NCI-H146 treated with DMSO at 0.1 percent for 48 hours (cell line): ENCODE measurements at regions not wholly inside any gene's neighbourhood (a gene's known extent, or its start where the extent isn't known, plus 50 kb on each side); places are given as distances from the start of the nearest gene placed in this dataset.

Experiments used
- DNase-seq: peaks from one replicate; lab custom pipeline; 2025; ENCODE audit not compliant: unreplicated experiment; lab: John Stamatoyannopoulos, UW

DNA sequence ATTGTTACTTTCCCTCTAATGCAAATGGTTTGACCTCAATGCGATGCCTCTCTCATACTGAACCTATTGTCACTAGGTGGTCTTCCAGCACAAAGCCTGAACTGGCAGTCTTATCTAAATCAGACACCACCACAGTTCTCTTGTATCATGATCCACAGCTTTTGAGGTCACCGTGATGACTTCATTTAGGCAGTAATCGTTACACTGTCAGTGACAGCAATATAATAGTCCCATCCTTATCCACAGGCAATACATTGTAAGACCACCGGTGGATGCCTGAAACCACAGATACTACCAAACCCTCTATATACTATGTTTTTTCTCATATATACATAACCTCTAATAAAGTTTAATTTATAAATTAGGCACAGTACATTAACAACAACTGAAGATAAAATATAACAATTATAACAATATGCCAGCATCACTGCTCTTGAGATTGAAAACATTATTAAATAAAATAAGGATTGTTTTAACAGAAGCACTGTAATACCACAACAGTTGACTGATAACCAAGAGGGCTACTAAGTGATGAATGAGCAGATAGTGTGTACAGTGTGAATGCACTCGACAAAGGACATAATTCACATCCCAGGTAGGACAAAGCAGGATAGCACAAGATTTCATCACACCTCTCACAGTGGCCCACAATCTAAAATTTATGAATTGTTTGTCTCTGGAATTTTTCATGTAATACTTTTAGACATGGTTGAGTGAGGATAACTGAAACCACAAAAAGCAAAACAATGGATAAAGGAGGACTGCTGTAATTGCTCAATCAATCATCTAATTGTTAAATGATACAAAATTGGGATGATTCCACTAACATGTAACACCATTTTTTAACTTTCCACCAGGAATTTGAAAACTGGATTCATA, 419.4 kb downstream of the CENPC start:
- no peak for DNase-seq

DNA sequence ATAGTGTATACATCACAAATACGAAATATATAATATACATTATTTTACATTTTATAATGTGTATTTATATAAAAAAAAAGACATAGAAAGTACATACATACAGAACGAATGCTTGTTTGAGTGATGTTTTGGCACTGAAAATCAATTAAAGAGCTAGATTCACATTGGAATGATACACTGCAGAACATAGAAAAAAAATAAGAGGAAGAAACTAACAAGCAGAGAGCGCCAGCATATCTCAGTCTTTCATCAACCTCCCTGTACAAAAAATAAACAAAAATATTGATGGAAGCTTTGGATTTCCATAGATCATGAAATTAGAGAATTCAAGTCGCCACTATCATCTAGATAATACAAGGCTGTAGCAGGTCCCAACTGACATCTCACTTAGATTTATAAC, 420.6 kb downstream of the CENPC start:
- no peak for DNase-seq

DNA sequence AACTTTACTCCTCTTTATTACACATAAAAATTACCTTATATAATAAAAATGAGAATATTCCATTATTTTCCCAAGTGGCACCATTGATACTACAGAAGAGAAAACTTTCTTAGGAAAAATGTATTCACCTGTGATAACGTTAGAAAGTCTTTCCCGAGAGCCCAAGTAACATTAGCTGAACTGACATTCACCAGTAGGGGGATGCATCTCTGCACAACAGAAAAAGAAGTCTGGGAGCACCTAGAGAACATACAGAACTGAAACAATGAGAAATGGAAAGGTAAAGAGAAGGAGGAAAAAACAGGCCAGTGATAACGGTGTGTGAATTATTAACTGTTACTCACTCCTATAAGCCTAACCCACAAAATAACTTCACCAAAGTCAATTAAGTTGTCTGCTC, 423.3 kb downstream of the CENPC start:
- DNase-seq, result no peak

DNA sequence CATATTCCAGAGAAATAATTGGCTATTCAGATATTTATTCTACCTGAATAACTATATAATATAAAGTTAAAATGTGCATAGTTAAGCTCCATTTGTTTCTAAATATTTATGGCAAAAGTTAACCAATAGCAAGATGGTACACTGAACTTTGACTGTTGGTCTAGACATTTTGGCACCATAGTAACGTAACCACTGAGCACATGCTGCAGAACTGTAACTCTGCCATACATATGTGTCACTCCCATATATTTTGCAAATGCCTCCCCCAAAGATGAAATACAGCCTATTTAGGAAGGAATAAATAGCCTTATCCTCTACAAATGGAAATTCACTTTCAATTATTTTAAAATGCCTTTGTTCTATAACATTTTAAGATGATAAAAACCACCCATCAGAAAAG, 424.9 kb downstream of the CENPC start:
- no peak for DNase-seq

DNA sequence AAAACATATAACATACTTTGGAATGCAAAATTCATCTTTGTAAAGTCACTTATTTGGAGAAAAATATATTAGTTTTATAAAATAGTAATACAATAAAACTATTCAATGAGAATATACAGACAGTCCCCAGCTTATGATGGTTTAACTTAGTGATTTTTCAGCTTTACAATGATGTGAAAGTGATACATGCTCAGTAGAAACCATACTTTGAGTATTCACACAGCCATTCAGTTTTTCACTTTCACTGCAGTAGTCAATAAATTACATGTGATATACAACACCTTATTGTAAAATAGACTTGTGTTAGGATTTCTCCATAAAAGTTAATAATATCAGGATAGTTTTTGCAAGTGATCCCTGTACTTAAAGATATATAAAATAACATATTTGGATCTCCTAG, 436.0 kb downstream of the CENPC start:
- DNase-seq, result no peak

DNA sequence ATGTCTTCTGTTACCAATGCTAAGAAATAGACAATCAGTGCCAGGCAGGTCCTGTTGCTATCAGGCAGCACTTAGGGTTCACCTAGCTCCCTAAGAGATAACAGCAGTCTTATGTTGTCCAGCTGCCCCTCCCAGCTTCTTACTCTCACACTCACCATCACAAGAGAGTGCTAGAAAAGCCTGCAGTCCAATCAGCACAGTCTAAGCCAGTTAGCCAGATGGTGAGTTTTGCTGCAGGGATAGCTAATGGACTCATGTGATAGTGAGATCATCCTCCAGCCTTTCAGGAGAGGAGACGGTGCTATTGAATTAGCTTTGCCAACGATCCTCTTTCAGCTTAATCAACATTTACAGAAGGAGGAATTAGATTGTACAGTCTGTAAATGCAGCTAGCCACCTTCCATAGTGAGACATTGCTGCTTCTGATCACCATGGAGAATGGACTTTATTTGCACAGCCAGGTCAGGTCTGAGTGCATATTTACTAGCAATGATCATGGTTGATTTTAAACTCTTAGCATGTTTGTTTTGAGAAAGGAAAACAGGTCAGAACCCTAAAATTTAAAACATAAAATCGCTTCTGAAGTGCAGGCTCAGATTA, 438.3 kb downstream of the CENPC start:
- DNase-seq, result no peak

DNA sequence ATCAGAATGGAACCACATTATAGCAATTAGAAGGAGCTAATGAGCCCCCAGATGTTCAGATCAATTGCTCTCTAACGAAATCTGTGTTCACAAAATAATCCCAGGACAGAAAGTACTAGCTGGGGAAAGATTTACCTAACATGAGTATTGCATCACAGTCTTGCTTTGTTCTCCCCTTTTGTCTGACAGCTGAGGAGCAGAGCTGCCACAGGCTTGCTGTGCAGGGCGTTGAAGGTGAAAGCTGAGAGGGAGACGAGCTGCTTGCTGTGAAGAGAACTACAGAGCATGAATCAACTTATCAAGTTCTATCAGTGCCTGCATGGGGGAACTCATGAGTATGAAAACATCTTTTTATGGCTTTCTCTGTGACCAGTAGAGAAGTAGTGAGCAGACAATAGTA, 441.2 kb downstream of the CENPC start:
- DNase-seq, result no peak

DNA sequence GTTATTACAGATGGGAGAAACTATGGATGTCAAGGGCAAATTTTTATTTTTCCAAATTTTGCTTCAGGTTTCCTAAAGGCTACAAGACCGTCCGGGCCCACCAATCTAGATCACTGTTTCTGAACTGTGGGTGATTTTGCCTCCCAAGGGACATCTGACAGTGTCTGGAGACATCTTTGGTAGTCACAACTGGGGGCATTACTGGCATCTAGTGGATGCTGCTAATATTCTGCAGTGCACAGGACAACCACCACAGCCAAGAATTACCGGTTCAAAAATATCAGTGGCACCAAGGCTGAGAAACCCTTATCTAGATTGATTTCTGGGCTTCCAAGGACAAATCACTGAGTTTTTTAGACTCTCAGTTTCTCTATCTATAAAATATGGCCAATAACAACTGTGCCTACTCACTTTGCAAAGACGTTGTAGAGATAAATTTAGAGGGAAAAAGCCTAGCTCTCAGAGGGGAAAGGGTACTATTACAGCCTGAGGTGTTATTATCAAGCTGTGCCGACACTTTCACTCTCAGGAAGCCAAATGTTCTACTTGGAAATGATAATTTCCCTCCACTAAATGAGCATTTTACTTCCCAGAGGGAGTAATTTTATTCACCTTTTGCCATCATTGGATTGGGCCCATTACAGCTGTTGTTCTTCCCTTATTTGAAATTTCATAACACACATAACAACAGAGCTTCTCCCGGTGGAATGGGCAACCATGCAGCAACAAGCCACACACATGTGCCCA, 442.1 kb downstream of the CENPC start:
- no peak for DNase-seq

DNA sequence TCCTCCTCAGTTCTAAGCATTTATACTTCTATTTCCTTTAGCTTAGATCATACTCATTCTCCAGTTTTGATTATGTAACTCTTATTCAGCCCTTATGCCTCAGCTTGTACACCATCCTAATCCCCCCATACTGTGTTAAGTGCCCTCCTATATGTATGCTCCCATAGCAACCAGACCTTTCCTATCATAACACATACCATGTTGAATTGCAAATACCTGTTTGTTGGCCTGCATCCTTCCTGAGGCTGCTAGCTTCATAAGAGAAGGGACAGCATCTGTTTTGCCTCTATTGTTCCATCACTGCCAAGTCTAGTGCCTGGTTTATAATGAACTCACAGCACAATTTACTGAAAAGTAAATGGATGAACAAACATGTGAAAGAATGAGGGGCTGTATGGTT, 443.7 kb downstream of the CENPC start:
- no peak for DNase-seq

DNA sequence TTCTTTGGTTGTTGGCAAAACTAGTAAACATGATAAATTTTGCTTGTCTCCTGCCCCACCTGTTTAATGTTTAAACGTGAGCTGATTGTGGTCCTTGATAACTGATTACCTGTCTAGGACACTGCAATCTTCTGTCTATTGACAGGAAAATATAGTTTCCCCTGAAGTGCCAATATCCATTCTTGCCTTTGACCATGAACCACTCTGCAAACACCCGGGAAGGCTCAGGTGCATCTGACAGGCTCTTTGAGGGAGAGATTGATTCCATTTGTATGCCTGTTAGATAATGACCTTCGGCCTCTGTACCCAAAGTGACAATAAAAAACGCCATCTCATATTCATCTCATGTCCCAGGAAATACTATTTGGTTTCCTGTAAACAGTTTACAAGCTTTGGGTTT, 453.0 kb downstream of the CENPC start:
- DNase-seq, result no peak

DNA sequence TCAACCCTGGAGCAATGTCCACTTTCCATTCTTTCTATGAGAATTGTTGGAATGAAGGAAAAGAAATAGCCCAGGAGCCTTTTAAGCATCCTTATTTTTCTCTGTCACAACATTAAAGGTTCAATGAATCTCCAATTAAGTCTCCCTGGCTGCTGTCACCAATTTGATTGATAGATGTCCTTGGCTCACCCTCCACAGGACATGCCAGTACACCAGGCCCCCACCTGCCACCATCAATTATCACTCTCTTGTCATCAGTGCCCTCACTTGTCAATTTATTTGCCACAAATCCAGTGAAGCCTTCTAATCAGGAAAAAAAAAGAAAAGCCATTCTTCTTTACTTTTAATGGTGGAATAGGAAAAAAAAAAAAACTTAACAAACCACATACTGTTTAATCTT, 453.6 kb downstream of the CENPC start:
- no peak for DNase-seq

DNA sequence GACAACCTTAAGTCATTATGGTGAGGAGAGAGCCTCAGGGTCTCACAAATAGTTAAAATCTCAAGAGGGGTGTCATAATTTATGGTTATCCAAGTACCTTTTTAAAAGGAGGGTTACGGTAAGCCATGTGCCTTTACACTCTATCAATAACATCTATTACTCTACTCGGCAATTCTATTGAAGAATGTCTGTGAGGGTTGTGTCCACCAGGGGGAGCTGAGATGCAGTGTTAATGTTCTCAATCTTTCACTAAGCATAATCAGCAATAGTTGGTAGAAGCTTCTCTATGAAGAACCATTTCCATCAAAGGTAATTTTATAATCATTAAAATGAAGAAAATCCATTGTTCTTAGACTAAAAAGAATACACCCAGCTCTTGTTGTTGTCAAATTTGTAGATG, 457.4 kb downstream of the CENPC start:
- no peak for DNase-seq

DNA sequence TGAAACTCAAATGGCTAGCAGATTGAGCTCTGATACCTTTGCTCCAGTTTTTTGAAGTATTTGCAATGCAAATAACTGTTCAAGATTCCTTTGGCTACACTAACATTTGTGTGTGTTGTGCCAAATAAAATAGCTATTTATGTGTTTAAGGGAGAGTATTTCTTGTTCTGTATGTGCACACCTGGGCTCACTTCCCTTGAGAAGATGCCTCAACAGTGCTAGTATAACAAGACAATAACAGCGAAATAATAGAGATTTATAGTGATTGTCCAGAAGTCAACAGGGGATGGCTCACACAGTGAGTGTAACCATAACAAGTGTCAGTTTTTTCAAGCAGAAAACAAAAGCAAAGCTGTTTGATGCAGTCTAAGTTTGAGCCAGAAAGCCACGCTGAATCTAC, 460.5 kb downstream of the CENPC start:
- DNase-seq, result no peak

DNA sequence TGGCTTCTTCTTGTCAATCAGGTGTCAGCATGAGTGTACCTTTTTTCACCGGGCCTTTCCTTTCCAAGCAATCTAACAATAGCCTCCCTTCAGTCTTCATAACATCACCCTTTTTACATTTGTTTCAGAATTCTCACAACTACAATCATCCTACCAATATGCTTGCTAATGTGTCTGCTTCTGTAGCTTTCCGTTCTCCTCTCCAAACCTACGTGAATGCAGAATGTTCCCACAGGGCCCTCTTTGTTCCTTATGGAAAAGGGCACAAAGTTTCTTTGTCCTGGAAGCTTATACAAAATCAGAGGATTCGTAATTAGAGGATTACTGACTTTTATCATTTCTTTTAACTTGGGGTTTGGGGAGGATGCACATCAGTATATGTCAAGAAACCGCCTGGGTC, 461.8 kb downstream of the CENPC start:
- no peak for DNase-seq

DNA sequence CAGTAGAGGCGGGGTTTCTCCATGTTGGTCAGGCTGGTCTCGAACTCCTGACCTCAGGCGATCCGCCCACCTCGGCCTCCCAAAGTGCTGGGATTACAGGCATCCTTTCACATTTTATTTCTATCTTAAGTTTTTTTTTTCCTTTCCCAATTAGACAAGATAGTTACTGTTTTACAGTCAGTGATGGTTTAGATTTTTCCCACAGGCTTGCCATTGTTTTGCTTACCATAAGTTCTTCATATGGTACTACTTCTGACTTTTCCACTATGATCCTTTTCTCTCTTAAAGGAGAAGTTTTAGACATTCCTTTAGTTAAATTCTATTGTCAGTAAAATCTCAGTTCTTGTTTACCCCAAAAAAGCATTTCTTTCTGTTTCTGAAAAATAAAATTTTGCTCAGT, 462.6 kb downstream of the CENPC start:
- DNase-seq, result no peak

DNA sequence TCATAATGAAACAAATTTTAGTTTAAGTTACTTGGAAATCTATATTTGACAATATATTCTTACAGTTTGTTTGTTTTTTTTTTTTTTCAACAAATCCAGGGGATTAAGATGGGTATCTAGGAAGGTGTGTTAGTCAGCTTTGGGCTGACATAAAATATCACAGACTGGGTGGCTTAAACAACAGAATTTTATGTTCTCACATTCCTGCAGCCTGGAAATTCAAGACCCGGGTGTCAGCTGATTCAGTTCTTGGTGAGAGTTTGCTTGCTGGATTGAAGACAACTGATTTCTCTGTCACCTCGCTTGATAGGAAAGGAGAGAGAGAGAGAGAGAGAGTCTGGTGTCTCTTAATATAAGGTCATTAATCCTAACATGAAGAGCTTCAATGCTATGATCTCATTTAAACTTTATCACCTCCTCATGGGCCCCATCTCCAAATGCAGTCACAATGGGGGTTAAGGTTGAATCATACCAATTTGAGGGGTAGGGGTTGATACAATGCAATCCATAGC, 465.2 kb downstream of the CENPC start:
- no peak for DNase-seq

DNA sequence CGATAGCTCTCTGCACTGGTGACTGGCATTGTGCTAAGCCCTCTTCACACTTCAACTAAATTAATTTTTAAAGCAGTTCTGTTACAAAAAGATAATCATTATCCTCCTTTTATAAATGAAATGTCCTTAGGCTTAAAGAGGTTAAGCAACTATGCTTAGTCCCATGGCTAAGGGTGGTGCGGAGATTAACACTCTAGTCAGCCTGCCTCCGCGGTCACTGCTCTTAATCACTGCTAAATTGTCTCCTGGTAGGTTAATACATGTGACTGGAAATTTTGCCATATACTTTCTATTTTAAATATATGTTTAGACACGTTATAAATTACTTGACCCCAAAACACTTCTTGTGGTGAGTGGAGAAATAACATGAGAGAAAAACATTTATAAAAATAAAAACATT, 473.7 kb downstream of the CENPC start:
- DNase-seq, result no peak

DNA sequence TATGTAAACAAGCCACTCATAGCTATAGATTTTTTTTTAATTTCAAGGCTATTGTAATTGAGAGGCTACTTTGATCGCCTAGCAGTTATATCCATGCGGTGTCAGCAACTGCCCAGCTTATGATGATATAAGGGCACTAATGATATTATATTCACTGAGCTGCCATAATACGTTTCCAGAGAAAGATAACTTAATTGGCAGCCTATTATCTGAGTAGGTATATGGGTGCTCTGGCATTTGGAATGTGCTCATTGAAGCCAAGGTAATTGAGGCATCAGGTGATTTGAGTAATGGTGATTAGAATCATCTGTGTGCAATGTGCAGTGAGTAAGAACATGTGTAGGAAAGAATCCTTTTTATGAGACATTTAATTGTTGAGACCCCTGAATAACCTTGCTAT, 490.0 kb downstream of the CENPC start:
- DNase-seq, result no peak

DNA sequence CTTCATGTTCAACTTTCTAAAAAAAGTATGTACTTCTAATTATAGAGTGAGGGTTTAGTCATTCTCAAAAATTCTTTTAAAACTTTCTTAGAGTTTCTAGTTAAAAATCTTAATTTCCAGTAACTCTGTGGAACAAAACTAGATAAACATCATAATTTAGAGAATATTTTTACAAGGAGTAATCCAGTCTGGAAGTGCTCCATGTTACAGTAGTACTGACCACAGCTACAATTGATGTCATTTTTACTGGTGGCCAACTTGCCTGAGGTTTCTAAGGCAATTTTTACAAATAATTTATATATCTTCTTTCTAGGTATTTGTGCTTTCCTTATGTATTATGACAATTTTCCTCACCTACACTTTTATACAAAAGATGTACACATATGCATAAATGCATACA, 490.4 kb downstream of the CENPC start:
- no peak for DNase-seq

DNA sequence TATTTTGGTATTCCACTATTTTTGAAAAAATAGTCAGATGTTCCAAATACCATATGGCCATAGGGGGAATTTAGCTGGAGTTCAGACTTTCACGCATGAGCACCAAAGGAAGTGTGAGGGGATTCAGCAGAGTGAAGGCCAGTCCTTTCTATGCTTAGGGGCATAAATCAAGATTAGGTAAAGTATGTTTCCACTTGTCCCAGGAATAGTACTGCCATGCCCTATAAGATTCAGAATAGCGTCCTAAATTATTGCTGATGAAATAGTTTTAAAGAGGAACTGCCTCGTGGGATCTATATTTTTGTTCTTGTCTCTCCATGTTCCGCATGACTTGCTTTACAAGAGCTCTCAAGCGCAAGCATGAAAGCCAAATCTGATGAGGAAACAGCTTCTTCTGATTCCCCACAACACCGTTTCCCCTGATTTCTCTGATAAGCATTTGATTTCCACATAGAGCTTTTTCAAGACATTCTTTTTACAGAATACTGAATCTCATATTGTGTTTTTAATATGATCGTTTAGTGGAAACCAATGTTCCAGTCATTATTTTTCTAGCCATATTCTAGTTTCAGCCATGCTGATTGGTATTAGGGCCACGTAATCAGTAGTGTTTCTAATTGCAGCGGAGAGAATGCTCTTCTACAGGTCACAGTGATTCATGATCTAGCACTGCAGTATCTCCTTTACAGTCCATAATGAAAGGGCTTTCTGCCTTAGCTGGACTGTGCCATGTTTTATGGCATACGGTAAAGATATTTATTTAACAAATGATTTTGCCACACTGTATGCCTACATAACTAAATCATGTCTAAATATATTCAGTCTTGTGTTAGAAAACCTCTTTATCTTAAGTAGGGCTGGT, 492.3 kb downstream of the CENPC start:
- no peak for DNase-seq
